ENCODE measurements at regions not wholly inside any gene's neighbourhood (a gene's known extent, or its start where the extent isn't known, plus 50 kb on each side); places are given as distances from the start of the nearest gene placed in this dataset.

- Histone ChIP-seq H3K4me3 (no peak overlapping the region), H3K27ac (no peak overlapping the region), H3K9me3 (ENCODE audit: low read depth, low read length) (no peaks in the 10 kb centered on the region), H3K9ac (ENCODE audit: insufficient read length) (no peak overlapping the region), H3K36me3 (ENCODE audit: insufficient read depth, low read length) (no peaks in the 10 kb centered on the region)
- TF ChIP-seq FOXP2 (optimal IDR thresholded peaks at IDR 0.05; ENCODE audit: control extremely low read depth, extremely low read length, insufficient read depth), result no peak
- no peak for TF ChIP-seq EZH2 (IDR thresholded peaks at IDR 0.05)
- no peak for TF ChIP-seq POLR2AphosphoS5 (IDR thresholded peaks at IDR 0.05; ENCODE audit: borderline replicate concordance, low read depth, low read length)
- DNase-seq (ENCODE audit: low read depth, low spot score), result no peak
Observed at GRCh38 chr18:24553571-24554285, 93.3 kb downstream of the HRH4 start.

GRCh38 chr18:24558403-24558802, 98.0 kb downstream of the HRH4 start:
- TF ChIP-seq POLR2AphosphoS5 (IDR thresholded peaks at IDR 0.05; ENCODE audit: borderline replicate concordance, low read depth, low read length) (no peak), FOXP2 (optimal IDR thresholded peaks at IDR 0.05; ENCODE audit: control extremely low read depth, extremely low read length, insufficient read depth) (no peak)
- no peaks in the 10 kb centered on the region for H3K9me3 ChIP-seq (ENCODE audit: low read depth, low read length)
- H3K27ac ChIP-seq, result no peak overlapping the region
- no peak for DNase-seq (ENCODE audit: low read depth, low spot score)
- no peak overlapping the region for H3K9ac ChIP-seq (ENCODE audit: insufficient read length)
- H3K4me3 ChIP-seq, result no peak overlapping the region
- no peaks in the 10 kb centered on the region for H3K36me3 ChIP-seq (ENCODE audit: insufficient read depth, low read length)

- no peak for TF ChIP-seq POLR2AphosphoS5 (IDR thresholded peaks at IDR 0.05; ENCODE audit: borderline replicate concordance, low read depth, low read length)
- no peak for TF ChIP-seq FOXP2 (optimal IDR thresholded peaks at IDR 0.05; ENCODE audit: control extremely low read depth, extremely low read length, insufficient read depth)
- TF ChIP-seq EZH2 (IDR thresholded peaks at IDR 0.05), result no peak
- Histone ChIP-seq H3K36me3 (ENCODE audit: insufficient read depth, low read length) (no peaks in the 10 kb centered on the region), H3K9me3 (ENCODE audit: low read depth, low read length) (no peaks in the 10 kb centered on the region), H3K4me3 (no peak overlapping the region), H3K9ac (ENCODE audit: insufficient read length) (no peak overlapping the region), H3K27ac (no peak overlapping the region)
- DNase-seq (ENCODE audit: low read depth, low spot score), result no peak
Observed at GRCh38 chr18:24559526-24559925, 99.1 kb downstream of the HRH4 start.

- Histone ChIP-seq H3K9ac (ENCODE audit: insufficient read length) (no peak overlapping the region), H3K27ac (no peak overlapping the region), H3K9me3 (ENCODE audit: low read depth, low read length) (no peaks in the 10 kb centered on the region), H3K36me3 (ENCODE audit: insufficient read depth, low read length) (no peaks in the 10 kb centered on the region), H3K4me3 (no peak overlapping the region)
- DNase-seq (ENCODE audit: low read depth, low spot score), result no peak
- TF ChIP-seq FOXP2 (optimal IDR thresholded peaks at IDR 0.05; ENCODE audit: control extremely low read depth, extremely low read length, insufficient read depth) (no peak), POLR2AphosphoS5 (IDR thresholded peaks at IDR 0.05; ENCODE audit: borderline replicate concordance, low read depth, low read length) (no peak), EZH2 (IDR thresholded peaks at IDR 0.05) (no peak)
Observed at GRCh38 chr18:24560511-24560981, 100.1 kb downstream of the HRH4 start.

- Histone ChIP-seq H3K36me3 (ENCODE audit: insufficient read depth, low read length) (no peaks in the 10 kb centered on the region), H3K9me3 (ENCODE audit: low read depth, low read length) (no peaks in the 10 kb centered on the region), H3K4me3 (no peak overlapping the region), H3K9ac (ENCODE audit: insufficient read length) (no peak overlapping the region), H3K27ac (no peak overlapping the region)
- DNase-seq (ENCODE audit: low read depth, low spot score), result no peak
- TF ChIP-seq POLR2AphosphoS5 (IDR thresholded peaks at IDR 0.05; ENCODE audit: borderline replicate concordance, low read depth, low read length), result no peak
- TF ChIP-seq FOXP2 (optimal IDR thresholded peaks at IDR 0.05; ENCODE audit: control extremely low read depth, extremely low read length, insufficient read depth), result no peak
- no peak for TF ChIP-seq EZH2 (IDR thresholded peaks at IDR 0.05)
Observed at GRCh38 chr18:24561369-24561965, 101.0 kb downstream of the HRH4 start.

GRCh38 chr18:24567199-24567598, 106.8 kb downstream of the HRH4 start:
- no peak overlapping the region for H3K27ac ChIP-seq
- DNase-seq (ENCODE audit: low read depth, low spot score), result no peak
- TF ChIP-seq POLR2AphosphoS5 (IDR thresholded peaks at IDR 0.05; ENCODE audit: borderline replicate concordance, low read depth, low read length) (no peak), FOXP2 (optimal IDR thresholded peaks at IDR 0.05; ENCODE audit: control extremely low read depth, extremely low read length, insufficient read depth) (no peak), EZH2 (IDR thresholded peaks at IDR 0.05) (no peak)

GRCh38 chr18:24570716-24571115, 110.3 kb downstream of the HRH4 start:
- Histone ChIP-seq H3K9me3 (ENCODE audit: low read depth, low read length) (no peaks in the 10 kb centered on the region), H3K4me3 (no peak overlapping the region), H3K9ac (ENCODE audit: insufficient read length) (no peak overlapping the region), H3K36me3 (ENCODE audit: insufficient read depth, low read length) (no peaks in the 10 kb centered on the region), H3K27ac (no peak overlapping the region)
- DNase-seq (ENCODE audit: low read depth, low spot score), result no peak
- TF ChIP-seq POLR2AphosphoS5 (IDR thresholded peaks at IDR 0.05; ENCODE audit: borderline replicate concordance, low read depth, low read length) (no peak), EZH2 (IDR thresholded peaks at IDR 0.05) (no peak), FOXP2 (optimal IDR thresholded peaks at IDR 0.05; ENCODE audit: control extremely low read depth, extremely low read length, insufficient read depth) (no peak)

More at GRCh38 chr18:24567199-24567598, 106.8 kb downstream of the HRH4 start:
- H3K36me3 ChIP-seq (ENCODE audit: insufficient read depth, low read length), result no peaks in the 10 kb centered on the region
- no peak overlapping the region for H3K4me3 ChIP-seq
- H3K9me3 ChIP-seq (ENCODE audit: low read depth, low read length), result no peaks in the 10 kb centered on the region
- H3K9ac ChIP-seq (ENCODE audit: insufficient read length), result no peak overlapping the region

GRCh38 chr18:24582771-24583170, 122.3 kb downstream of the HRH4 start:
- Histone ChIP-seq H3K4me3 (no peak overlapping the region), H3K27ac (no peak overlapping the region), H3K9me3 (ENCODE audit: low read depth, low read length) (no peaks in the 10 kb centered on the region), H3K9ac (ENCODE audit: insufficient read length) (no peak overlapping the region), H3K36me3 (ENCODE audit: insufficient read depth, low read length) (no peaks in the 10 kb centered on the region)
- DNase-seq (ENCODE audit: low read depth, low spot score), result no peak
- TF ChIP-seq POLR2AphosphoS5 (IDR thresholded peaks at IDR 0.05; ENCODE audit: borderline replicate concordance, low read depth, low read length) (no peak), EZH2 (IDR thresholded peaks at IDR 0.05) (no peak), FOXP2 (optimal IDR thresholded peaks at IDR 0.05; ENCODE audit: control extremely low read depth, extremely low read length, insufficient read depth) (no peak)
